ENCODE measurements at regions not wholly inside any gene's neighbourhood (a gene's known extent, or its start where the extent isn't known, plus 50 kb on each side); places are given as distances from the start of the nearest gene placed in this dataset.

DNA sequence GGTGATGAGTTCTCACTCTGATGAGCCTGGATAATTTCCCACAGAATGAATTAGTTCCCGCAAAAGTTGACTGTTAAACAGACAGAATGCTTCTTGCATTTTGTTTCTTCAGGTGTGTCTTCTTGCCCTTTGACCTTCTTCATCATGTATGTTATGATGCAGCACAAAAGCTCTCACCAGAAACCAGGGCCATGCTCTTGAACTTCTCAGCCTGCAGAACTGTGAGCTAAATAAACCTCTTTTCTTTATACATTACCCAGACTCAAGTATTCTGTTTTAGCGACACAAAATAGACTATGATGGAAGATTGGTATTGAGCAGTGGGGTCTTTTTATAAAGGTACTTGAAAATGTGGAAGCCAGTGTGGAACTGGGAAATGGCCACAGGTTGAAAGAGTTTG lies 95.2 kb upstream of the TNS3 start:
- Histone ChIP-seq H3K9ac (replicated peaks in 1 of 4; ENCODE audit: extremely low read depth in 1 of 4, low read depth in 3 of 4, low read length in 3 of 4) (no peak overlapping the region), H2BK5ac (ENCODE audit: low read depth, low read length) (no peak overlapping the region), H3K4ac (replicated peaks; ENCODE audit: insufficient read length, low read depth, low read length) (no peak overlapping the region), H4K8ac (ENCODE audit: extremely low read depth, insufficient read depth, low read length) (no peak overlapping the region), H3K23ac (ENCODE audit: insufficient read length) (no peak overlapping the region), H3K23me2 (ENCODE audit: low read depth, low read length) (peaks cover 3% of the 10 kb centered on the region; the same call in 1 of the 2 replicates), H2AK5ac (ENCODE audit: low read depth, low read length) (no peak overlapping the region), H3K56ac (replicated peaks; ENCODE audit: insufficient read length, low read depth, low read length) (no peak overlapping the region), H3K4me3 (ENCODE audit: extremely low read depth in 1 of 4, insufficient read depth in 2 of 4, low read depth in 3 of 4, low read length in 4 of 4) (no peak overlapping the region), H3K9me3 (ENCODE audit: insufficient read depth in 2 of 2, low read depth in 1 of 2, low read length in 1 of 2) (0 out of 4 replicates have a peak, but pooled peaks cover 0 to 10% of the 10 kb centered on the region in 2 experiments), H2BK12ac (ENCODE audit: low read depth, low read length) (no peak overlapping the region), H2BK120ac (replicated peaks; ENCODE audit: low read depth, low read length) (no peak overlapping the region), H3K14ac (ENCODE audit: insufficient read length) (no peak overlapping the region), H3K36me3 (ENCODE audit: control insufficient read depth in 2 of 4, insufficient read depth in 4 of 4, low read length in 3 of 4) (no peaks in the 10 kb centered on the region), H2AFZ (ENCODE audit: low read length) (no peak overlapping the region), H3K18ac (ENCODE audit: extremely low read depth, low read length) (no peak overlapping the region), H4K5ac (ENCODE audit: insufficient read length, low read depth, low read length) (no peak overlapping the region), H3K4me2 (ENCODE audit: insufficient read depth in 1 of 2, low read depth in 2 of 2, low read length in 2 of 2) (no peak overlapping the region), H3K27ac (ENCODE audit: low read depth, low read length) (no peak overlapping the region), H2BK20ac (ENCODE audit: low read length) (no peak overlapping the region), H3K4me1 (replicated peaks in 1 of 4; ENCODE audit: control insufficient read depth in 3 of 4, insufficient read depth in 4 of 4, low read length in 3 of 4) (peaks cover 2 to 19% (median 15%) of the 10 kb centered on the region in 4 experiments; a peak in 6 of 7 replicates), H4K20me1 (replicated peaks in 1 of 2; ENCODE audit: control insufficient read depth in 1 of 2, insufficient read depth in 2 of 2, low read length in 2 of 2) (no peaks in the 10 kb centered on the region), H3K79me2 (ENCODE audit: control insufficient read depth in 1 of 2, insufficient read depth in 2 of 2, low read length in 2 of 2) (no peaks in the 10 kb centered on the region), H4K91ac (replicated peaks; ENCODE audit: insufficient read length, low read length) (no peak overlapping the region), H3K27me3 (replicated peaks in 1 of 4; ENCODE audit: control insufficient read depth in 3 of 4, extremely low read depth in 1 of 4, insufficient read depth in 3 of 4, low read length in 3 of 4) (no peaks in the 10 kb centered on the region), H3K79me1 (ENCODE audit: low read depth, low read length) (no peaks in the 10 kb centered on the region), H2BK15ac (ENCODE audit: low read length) (no peak overlapping the region)
- TF ChIP-seq ZNF274 (IDR thresholded peaks at IDR 0.05; ENCODE audit: borderline replicate concordance, extremely low read depth, low read length) (no peak), POLR2AphosphoS5 (IDR thresholded peaks at IDR 0.05; ENCODE audit: low read depth, low read length) (no peak), PHF8 (conservative IDR thresholded peaks at IDR 0.05; ENCODE audit: low read depth, low read length) (no peak), EGR1 (IDR thresholded peaks at IDR 0.05; ENCODE audit: borderline replicate concordance, low read depth, low read length) (no peak), TEAD4 (IDR thresholded peaks at IDR 0.05; ENCODE audit: low read depth, low read length) (no peak), CHD1 (IDR thresholded peaks at IDR 0.05; ENCODE audit: low read depth, low read length) (no peak), KDM4A (IDR thresholded peaks at IDR 0.05; ENCODE audit: low read depth, low read length, severe bottlenecking) (no peak), SAP30 (IDR thresholded peaks at IDR 0.05; ENCODE audit: insufficient read depth, insufficient replicate concordance, low read length) (no peak), TBP (IDR thresholded peaks at IDR 0.05; ENCODE audit: low read depth, low read length) (no peak), SP4 (IDR thresholded peaks at IDR 0.05; ENCODE audit: low read length) (no peak), SIX5 (IDR thresholded peaks at IDR 0.05; ENCODE audit: low read depth, low read length) (no peak)
- 95% methylated on average over 2 of the region's 2 CpGs; no CpG with 5 or more reads in 1 of the 2 experiments for WGBS, 2 experiments (ENCODE audit: extremely low coverage in 1 of 2, insufficient coverage in 1 of 2, insufficient read length in 1 of 2, insufficient replicate concordance in 2 of 2, low coverage in 1 of 2, low lambda C conversion rate in 2 of 2, missing lambda C conversion rate in 1 of 2)
- FAIRE-seq (no peak), DNase-seq (ENCODE audit: low read depth in 1 of 2, low spot score in 2 of 2) (no peak)
- ChIA-PET POLR2A (ENCODE audit: partially characterized antibody) (no interaction called here), CTCF (ENCODE audit: partially characterized antibody) (no interaction called here)
